NCI-H510A treated with DMSO at 0.1 percent for 48 hours (cell line): ENCODE measurements at regions not wholly inside any gene's neighbourhood (a gene's known extent, or its start where the extent isn't known, plus 50 kb on each side); places are given as distances from the start of the nearest gene placed in this dataset.
"Not testable (repeated sequence)": the region's sequence is repeated elsewhere in the genome, so short reads cannot be mapped to it uniquely, and the experiment has no call there.

Source experiments
- DNase-seq: peaks from one replicate; lab custom pipeline; 2025; lab: John Stamatoyannopoulos, UW

DNA sequence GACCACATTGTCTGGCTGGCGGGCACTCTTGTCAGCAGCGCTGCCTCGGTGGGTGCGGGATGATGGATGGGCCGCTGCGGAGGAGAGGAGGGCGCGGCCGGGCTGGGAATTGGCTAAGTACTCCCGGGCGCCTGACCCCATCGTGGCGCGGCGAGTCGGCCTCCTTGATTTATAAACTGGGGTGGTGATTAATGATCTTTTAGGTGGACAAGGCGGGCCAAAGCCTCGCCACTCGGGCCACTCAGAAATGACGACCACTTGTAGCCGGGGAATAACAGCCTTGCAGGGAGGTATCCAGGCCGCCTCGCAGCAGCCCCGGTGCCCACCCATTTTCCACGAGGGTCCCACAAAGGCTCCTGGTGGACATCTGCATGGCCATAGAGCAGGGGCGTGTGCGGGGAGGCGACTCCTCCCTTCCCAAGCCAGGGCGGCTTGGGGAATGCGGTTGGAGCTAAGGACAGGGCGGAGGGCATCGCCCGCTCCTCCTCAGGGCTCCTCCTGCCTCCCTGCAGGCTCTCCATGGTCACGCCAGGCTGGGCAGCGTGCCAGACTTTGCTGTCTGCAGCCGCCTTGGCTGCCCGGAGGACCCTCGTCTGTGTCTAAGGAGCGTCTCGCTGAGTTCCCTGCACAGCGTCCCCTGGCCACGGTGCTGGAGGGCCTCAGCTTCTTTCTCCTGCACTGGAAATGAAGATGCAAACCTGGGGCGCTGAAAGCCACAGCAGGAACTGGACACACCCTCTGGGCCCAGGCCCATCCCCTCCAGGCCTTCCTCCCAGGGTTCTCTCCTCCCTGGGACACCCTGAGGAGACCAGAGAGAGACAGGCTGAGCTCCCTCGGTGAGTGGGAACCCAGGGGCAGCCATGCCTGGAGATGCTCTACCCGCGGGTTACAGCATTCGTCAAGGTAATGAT is 287.4 kb upstream of the IRX4 start:
- no peak for DNase-seq

DNA sequence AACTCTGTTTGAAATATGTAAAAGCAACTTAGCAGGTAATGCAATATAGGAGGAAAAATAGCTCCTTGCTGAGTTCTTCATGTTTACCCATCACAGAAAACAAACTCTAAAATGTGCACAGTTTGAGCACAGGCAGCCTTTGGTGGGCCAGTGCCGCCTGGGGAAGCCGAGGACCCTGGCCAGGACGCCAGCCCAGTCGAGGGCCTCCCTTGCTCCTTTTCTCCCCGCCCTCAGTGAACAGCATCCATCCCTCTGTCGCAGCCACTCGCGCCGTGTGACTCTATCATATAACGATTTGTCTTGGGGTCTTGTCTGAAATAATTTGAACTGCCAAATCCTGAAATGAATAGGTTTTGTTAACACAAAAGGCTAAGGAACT is 286.7 kb upstream of the IRX4 start:
- DNase-seq: no peak

DNA sequence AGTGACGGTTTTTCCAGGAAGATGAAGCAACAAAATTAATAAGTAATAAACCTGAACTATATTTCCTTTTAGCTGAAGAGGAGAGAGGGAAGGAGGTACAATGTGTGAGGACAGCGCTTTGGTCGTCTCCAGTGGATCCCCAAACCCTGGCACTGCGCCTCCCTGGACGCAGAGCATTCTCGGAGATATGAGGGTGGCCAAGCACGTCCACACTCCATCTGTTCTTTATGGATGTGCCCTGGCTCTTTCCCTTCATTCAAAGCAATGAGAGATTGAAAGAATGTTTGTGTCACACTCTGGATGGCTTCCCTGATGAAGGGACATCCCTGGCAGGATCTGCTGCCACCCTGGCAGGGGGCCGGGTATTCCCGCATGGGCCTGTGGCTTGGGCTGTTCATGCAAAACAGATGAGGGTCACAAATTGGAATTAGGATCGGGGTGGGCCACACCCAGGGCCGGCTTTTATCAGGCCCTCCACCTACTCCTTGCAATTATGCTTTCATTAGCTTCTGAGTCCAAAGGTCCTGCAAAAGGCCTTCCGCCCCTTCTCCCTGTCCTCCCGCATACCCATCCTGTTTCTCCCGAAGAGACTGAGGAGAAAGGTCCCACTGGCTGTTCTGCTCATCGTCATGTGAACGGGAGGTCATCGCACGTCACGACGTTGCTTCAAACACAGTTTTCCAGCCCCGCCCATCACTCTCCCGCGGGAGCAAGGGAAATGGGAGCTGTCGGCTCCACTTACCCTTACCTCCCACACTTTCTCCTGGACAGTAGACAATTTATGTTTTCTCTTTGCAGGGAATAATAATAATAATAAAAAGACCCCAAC is 286.1 kb upstream of the IRX4 start:
- DNase-seq: no peak

GRCh38 chr5:2167671-2168070 is 284.9 kb upstream of the IRX4 start:
- no peak for DNase-seq

DNA sequence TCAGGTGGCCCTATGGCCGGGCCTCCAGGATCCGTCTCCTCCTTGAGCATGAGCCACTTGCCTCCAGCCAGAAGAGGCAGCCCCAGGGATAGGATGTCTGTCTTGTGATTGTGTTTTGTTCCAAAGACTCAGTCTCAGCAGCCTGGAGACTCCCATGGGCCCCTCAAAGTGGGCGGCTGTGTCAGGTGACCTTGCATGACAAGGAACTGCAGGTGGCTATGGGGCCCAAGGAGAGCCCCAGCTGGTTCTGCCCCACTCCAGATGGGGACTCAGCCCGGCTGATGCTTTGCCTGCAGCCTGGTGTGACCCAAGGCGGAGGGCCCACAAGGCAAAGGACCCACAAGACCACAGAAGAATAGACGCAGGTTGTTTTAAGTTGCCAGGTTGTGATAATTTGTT is 284.3 kb upstream of the IRX4 start:
- no peak for DNase-seq

- no peak for DNase-seq
Measured at GRCh38 chr5:2166306-2166978, 283.7 kb upstream of the IRX4 start.

DNA sequence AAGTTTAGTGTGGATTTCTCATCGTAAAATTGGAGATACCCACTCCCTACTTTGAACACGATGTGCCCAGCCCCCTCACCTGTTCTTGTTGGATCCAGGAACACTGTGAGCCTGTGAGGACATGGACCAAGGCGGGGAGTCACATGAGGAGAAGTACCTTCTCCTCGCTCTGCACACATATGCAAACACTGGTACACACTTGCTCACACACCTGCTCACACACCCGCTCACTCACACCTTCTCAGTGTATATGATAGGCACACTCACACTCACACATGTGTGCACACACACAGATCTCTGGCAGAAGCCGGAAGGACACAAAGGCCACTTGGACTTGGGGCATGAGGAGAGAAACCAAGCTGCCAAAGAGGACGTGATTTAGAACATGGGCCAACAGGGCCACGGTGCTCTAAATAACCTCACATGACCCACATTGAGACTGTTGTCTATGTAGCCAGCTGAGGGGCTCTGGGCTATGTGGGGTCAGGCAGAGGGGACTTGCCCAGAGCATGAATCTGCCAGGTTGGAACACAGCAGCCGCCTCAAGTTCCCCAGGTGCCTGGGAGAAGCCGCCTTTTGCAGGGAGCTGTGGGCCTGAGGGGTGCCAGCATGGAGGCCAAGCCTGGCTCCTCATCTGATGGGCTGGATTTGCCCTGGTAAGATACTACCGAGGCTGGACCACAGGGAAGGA is 283.0 kb upstream of the IRX4 start:
- DNase-seq: no peak

- no peak for DNase-seq
Measured at GRCh38 chr5:2165203-2165602, 282.5 kb upstream of the IRX4 start.

GRCh38 chr5:2164586-2164985 is 281.9 kb upstream of the IRX4 start:
- DNase-seq: no peak

DNA sequence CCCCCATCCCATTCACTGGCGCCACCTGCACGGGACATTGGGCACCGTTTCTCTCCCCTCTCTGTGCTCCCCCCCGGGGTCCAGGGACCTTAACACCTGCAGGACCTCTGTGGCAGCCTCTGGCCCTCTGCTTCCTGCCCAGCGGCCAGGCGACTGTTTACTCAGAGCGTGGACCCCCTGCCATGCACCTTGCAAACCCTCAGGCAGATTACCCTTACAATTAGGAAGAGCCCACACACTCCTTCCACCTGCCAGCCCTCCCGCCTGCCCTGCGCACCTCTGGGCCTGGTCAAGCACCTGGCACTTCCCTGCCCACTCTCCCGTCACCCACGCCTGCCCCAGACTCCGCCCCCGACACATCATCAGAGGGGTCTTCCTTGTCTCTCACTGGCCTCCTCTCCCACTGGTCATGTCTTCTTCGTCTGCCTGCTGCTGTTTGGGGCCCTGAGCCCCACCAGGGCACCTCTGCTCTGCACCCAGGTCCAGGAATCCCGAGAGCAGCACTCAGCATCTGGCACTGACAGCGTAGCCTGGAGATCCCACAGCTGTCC is 281.3 kb upstream of the IRX4 start:
- DNase-seq: no peak

DNA sequence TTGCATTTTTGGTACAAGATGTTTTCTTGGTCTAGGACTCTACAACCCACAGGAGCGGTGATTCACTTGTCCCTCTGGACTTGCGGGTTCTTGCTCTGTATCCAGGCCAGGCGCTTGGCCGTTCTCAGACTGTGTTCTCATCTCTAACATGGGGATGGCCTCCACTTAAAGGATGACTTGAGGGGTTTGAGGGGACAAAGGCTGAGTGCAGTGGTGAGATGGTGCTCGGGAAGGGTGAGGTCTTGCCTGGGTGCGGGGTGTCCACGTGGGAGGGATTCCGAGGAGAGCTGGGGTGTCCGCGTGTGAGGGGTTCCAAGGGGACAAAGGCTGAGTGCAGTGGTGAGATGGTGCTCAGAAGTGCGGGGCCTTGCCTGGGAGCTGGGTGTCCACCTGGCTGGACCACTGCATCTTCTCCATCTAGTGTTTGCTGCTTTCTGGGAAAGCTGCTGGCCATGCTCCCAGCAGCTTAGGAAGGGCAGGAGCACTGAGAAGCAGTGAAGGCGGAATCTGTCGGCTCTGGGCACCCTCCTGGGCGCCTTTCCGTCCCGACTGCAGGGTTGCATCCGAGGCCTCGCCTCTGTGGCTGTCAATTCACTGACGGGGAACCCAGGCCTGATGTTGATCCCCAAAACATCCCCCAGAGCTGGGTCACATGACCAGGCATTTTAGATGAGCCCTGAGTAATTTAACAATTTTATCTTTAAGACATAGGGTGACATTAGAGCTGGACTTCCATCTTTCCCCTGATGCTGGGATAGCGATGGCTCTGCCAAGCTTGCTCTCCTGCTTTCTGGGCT is 280.5 kb upstream of the IRX4 start:
- DNase-seq: no peak

DNA sequence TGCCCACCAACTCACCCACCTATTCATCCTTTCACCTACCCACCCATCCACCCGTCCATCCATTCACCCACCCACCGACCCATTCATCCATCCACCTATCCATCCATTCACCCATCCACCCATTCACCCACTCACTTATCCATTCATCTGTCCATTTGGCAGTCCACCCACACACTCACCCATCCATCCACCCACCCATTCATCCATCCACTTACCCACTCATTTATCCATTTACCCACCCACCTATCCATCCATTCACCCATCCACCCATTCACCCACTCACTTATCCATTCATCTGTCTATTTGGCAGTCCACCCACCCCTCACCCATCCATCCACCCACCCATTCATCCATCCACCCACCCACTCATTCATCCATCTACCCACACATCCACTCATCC is 278.1 kb upstream of the IRX4 start:
- no peak for DNase-seq

DNA sequence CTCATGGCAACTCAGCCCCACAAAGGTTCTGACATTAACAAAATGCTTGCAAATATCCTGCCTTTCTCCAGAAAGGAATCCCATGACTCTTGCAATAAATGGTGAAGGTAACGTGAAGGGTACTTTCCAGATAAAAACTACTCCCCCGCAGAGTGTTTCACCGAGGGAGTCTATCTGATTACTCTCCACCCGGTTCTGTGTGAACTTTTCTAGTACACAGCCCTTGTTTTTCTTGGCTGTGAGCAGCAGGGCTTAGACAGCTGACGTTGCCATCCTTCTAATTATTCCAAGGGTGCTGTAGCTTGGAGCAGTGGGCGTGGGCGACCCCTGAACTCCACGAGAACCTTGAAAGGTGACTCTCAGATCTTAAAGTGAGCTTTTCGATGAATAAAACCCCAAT is 276.0 kb upstream of the IRX4 start:
- DNase-seq: no peak

DNA sequence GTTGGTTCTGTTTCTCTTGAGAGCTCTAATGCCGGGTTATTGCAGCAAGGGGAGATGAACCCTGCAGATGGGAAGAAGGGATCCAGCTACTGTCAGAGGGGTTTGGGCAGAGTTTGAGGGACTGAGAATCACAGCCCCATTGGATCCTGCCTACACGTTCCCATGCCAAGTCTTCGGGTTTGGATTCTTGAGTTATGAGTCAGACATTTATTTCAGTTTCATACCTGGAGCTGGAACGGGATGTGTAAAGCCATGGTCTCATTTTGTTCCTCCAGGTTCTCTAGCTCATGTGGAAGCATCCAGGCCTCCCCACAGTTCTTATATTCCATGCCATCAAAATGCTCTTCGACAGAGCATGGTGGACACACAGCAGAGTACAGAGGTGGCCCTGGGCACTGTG is 275.4 kb upstream of the IRX4 start:
- DNase-seq: no peak

GRCh38 chr5:2157372-2157771 is 274.6 kb upstream of the IRX4 start:
- DNase-seq: no peak

- no peak for DNase-seq
Measured at GRCh38 chr5:2156358-2157059, 273.8 kb upstream of the IRX4 start.

- DNase-seq: no peak
Measured at GRCh38 chr5:2155556-2155955, 272.8 kb upstream of the IRX4 start.

DNA sequence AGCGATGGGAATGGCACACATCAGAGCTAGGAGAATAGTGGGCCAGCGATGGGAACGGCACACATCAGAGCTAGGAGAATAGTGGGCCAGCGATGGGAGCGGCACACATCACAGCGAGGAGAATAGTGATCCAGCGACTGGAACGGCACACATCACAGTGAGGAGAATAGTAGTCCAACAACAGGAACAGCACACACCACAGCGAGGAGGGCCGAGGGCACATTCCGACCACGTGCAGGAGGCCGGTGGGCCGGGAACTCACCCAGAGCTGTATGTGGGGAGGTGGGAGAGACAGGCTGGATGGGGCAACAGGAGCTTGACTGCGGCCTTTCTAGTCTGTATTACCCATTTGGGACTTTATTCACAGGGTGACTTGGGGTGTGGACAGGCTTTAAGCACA is 271.1 kb upstream of the IRX4 start:
- DNase-seq: no peak

DNA sequence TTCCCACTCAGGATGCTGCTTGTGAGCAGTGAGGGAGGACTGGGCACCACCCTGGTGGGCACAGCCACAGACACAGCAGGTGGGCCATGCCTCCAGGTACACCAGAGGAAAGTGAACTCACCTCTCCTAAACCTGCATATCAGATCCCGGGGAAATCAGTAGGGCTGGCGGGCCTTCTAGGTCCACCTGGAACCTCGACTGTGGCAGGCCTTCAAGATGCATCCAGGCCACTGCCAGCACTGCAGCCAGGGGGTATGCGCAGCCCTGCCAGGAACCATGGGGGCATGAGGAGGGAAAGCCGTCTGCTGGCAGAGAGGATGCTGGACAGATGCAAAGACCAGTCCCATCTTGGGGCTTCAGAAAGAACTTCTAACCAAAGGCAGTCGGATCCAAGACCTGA is 270.6 kb upstream of the IRX4 start:
- DNase-seq: no peak

DNA sequence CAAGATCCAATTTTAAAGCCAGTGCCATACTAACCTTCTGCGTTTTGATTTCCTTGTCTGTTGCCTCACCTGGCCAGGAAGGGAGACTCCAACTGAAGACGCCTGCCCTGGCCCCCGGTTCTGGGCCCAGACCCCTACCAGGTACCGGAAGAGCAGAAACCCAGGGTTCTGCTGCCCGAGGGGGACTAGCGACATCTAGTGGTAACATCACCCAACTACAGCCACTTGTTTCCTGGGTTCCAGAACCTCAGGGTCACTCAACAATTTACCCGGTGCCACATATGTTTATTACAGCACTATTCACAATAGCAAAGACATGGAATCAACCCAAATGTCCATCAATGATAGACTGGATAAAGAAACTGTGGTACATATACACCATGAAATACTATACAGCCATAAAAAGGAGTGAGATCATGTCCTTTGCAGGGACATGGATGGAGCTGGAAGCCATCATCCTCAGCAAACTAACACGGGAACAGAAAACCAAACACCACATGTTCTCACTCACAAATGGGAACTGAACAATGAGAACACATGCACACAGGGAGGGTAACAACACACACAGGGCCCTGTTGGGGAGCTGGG is 268.7 kb upstream of the IRX4 start:
- DNase-seq: not testable (repeated sequence)
